ENCODE measurements at regions not wholly inside any gene's neighbourhood (a gene's known extent, or its start where the extent isn't known, plus 50 kb on each side); places are given as distances from the start of the nearest gene placed in this dataset.
A peak's percentile ranks its signal among the peaks of the same experiment; 100 is the strongest.
"Not testable (repeated sequence)": the region's sequence is repeated elsewhere in the genome, so short reads cannot be mapped to it uniquely, and the experiment has no call there.

GRCh38 chr1:120941066-120941465 lies 51.5 kb downstream of the PPIAL4A start:
- peak in 1 of 2 donors; percentile 12 for DNase-seq
- H3K27ac Mint-ChIP-seq, result peak overlapping the region; percentile 72
- not testable (repeated sequence) for H3K9me3 Mint-ChIP-seq; H3K36me3 Mint-ChIP-seq (ENCODE audit: insufficient read depth in 2 of 2); ATAC-seq (replicated peaks in 1 of 2); H3K27me3 Mint-ChIP-seq (ENCODE audit: low read depth)
- H3K4me3 Mint-ChIP-seq, result peak overlapping the region; percentile 87 to 95
- H3K4me1 Mint-ChIP-seq (ENCODE audit: low read depth), result peaks cover 26% of the 10 kb centered on the region

GRCh38 chr1:120941836-120942217 lies 52.3 kb downstream of the PPIAL4A start:
- Mint-ChIP-seq H3K27ac (peak overlapping the region; percentile 99), H3K4me3 (peak overlapping the region; percentile 89 to 95), H3K4me1 (ENCODE audit: low read depth) (peaks cover 26% of the 10 kb centered on the region)
- not testable (repeated sequence) for H3K9me3 Mint-ChIP-seq; H3K27me3 Mint-ChIP-seq (ENCODE audit: low read depth); H3K36me3 Mint-ChIP-seq (ENCODE audit: insufficient read depth in 2 of 2); DNase-seq
- peak in 1 of 2 donors; percentile 16 for ATAC-seq (replicated peaks in 1 of 2)

GRCh38 chr1:120942218-120942944 lies 52.8 kb downstream of the PPIAL4A start:
- not testable (repeated sequence) for H3K27me3 Mint-ChIP-seq (ENCODE audit: low read depth); H3K36me3 Mint-ChIP-seq (ENCODE audit: insufficient read depth in 2 of 2); H3K9me3 Mint-ChIP-seq
- peak overlapping the region; percentile 99 for H3K27ac Mint-ChIP-seq
- DNase-seq (peak; percentile 81 to 85), ATAC-seq (replicated peaks in 1 of 2) (peak; percentile 76 to 78)
- peaks cover 26% of the 10 kb centered on the region for H3K4me1 Mint-ChIP-seq (ENCODE audit: low read depth)
- H3K4me3 Mint-ChIP-seq, result peak overlapping the region; percentile 89 to 95

GRCh38 chr1:120942945-120943319 lies 53.4 kb downstream of the PPIAL4A start:
- H3K27me3 Mint-ChIP-seq (ENCODE audit: low read depth); H3K36me3 Mint-ChIP-seq (ENCODE audit: insufficient read depth in 2 of 2); H3K9me3 Mint-ChIP-seq; H3K4me3 Mint-ChIP-seq; DNase-seq: not testable (repeated sequence)
- ATAC-seq (replicated peaks in 1 of 2), result peak; percentile 45 to 46
- Mint-ChIP-seq H3K27ac (peak overlapping the region; percentile 99), H3K4me1 (ENCODE audit: low read depth) (peaks cover 26% of the 10 kb centered on the region)

GRCh38 chr1:120944691-120945090 lies 55.1 kb downstream of the PPIAL4A start:
- H3K9me3 Mint-ChIP-seq; H3K36me3 Mint-ChIP-seq (ENCODE audit: insufficient read depth in 2 of 2); ATAC-seq (replicated peaks in 1 of 2); H3K27me3 Mint-ChIP-seq (ENCODE audit: low read depth); DNase-seq; H3K4me3 Mint-ChIP-seq; H3K27ac Mint-ChIP-seq: not testable (repeated sequence)
- H3K4me1 Mint-ChIP-seq (ENCODE audit: low read depth), result peaks cover 20% of the 10 kb centered on the region

- H3K4me3 Mint-ChIP-seq; DNase-seq; ATAC-seq (replicated peaks in 1 of 2); H3K27me3 Mint-ChIP-seq (ENCODE audit: low read depth); H3K36me3 Mint-ChIP-seq (ENCODE audit: insufficient read depth in 2 of 2); H3K27ac Mint-ChIP-seq; H3K9me3 Mint-ChIP-seq: not testable (repeated sequence)
- peaks cover 19% of the 10 kb centered on the region for H3K4me1 Mint-ChIP-seq (ENCODE audit: low read depth)
These were observed 55.6 kb downstream of the PPIAL4A start for GRCh38 chr1:120945122-120945521.

- not testable (repeated sequence) for DNase-seq; ATAC-seq (replicated peaks in 1 of 2); H3K9me3 Mint-ChIP-seq; H3K27me3 Mint-ChIP-seq (ENCODE audit: low read depth); H3K4me3 Mint-ChIP-seq; H3K36me3 Mint-ChIP-seq (ENCODE audit: insufficient read depth in 2 of 2); H3K27ac Mint-ChIP-seq; H3K4me1 Mint-ChIP-seq (ENCODE audit: low read depth)
These were observed 57.5 kb downstream of the PPIAL4A start for GRCh38 chr1:120947114-120947513.

- not testable (repeated sequence) for H3K4me1 Mint-ChIP-seq (ENCODE audit: low read depth); H3K27ac Mint-ChIP-seq; H3K36me3 Mint-ChIP-seq (ENCODE audit: insufficient read depth in 2 of 2); H3K4me3 Mint-ChIP-seq; H3K9me3 Mint-ChIP-seq; DNase-seq; ATAC-seq (replicated peaks in 1 of 2); H3K27me3 Mint-ChIP-seq (ENCODE audit: low read depth)
These were observed 60.2 kb downstream of the PPIAL4A start for GRCh38 chr1:120949724-120950123.

- not testable (repeated sequence) for H3K9me3 Mint-ChIP-seq; H3K27me3 Mint-ChIP-seq (ENCODE audit: low read depth); H3K36me3 Mint-ChIP-seq (ENCODE audit: insufficient read depth in 2 of 2); H3K4me1 Mint-ChIP-seq (ENCODE audit: low read depth); H3K27ac Mint-ChIP-seq; H3K4me3 Mint-ChIP-seq; ATAC-seq (replicated peaks in 1 of 2); DNase-seq
These were observed 61.1 kb downstream of the PPIAL4A start for GRCh38 chr1:120950633-120951032.

GRCh38 chr1:120951100-120951499 lies 61.5 kb downstream of the PPIAL4A start:
- H3K4me1 Mint-ChIP-seq (ENCODE audit: low read depth); H3K4me3 Mint-ChIP-seq: not testable (repeated sequence)

GRCh38 chr1:120952207-120952870 lies 62.8 kb downstream of the PPIAL4A start:
- DNase-seq; H3K4me3 Mint-ChIP-seq; H3K27ac Mint-ChIP-seq; H3K27me3 Mint-ChIP-seq (ENCODE audit: low read depth); H3K36me3 Mint-ChIP-seq (ENCODE audit: insufficient read depth in 2 of 2); ATAC-seq (replicated peaks in 1 of 2); H3K4me1 Mint-ChIP-seq (ENCODE audit: low read depth); H3K9me3 Mint-ChIP-seq: not testable (repeated sequence)

More at GRCh38 chr1:120951100-120951499, 61.5 kb downstream of the PPIAL4A start:
- H3K27ac Mint-ChIP-seq; DNase-seq; H3K27me3 Mint-ChIP-seq (ENCODE audit: low read depth); H3K9me3 Mint-ChIP-seq; H3K36me3 Mint-ChIP-seq (ENCODE audit: insufficient read depth in 2 of 2); ATAC-seq (replicated peaks in 1 of 2): not testable (repeated sequence)

GRCh38 chr1:120952871-120953265 lies 63.3 kb downstream of the PPIAL4A start:
- H3K27me3 Mint-ChIP-seq (ENCODE audit: low read depth); H3K9me3 Mint-ChIP-seq; ATAC-seq (replicated peaks in 1 of 2); DNase-seq; H3K36me3 Mint-ChIP-seq (ENCODE audit: insufficient read depth in 2 of 2); H3K4me1 Mint-ChIP-seq (ENCODE audit: low read depth); H3K27ac Mint-ChIP-seq; H3K4me3 Mint-ChIP-seq: not testable (repeated sequence)

- Mint-ChIP-seq H3K4me3 (no peak overlapping the region), H3K9me3 (peaks cover 2 to 3% of the 10 kb centered on the region in 2 donors), H3K36me3 (ENCODE audit: insufficient read depth in 2 of 2) (peaks cover 3% of the 10 kb centered on the region in 2 donors), H3K27me3 (ENCODE audit: low read depth) (no peaks in the 10 kb centered on the region), H3K27ac (no peak overlapping the region), H3K4me1 (ENCODE audit: low read depth) (no peaks in the 10 kb centered on the region)
- DNase-seq, result no peak
- no peak for ATAC-seq (replicated peaks in 1 of 2)
These were observed 65.2 kb downstream of the PPIAL4A start for GRCh38 chr1:120954736-120955135.

GRCh38 chr1:120955961-120956360 lies 66.4 kb downstream of the PPIAL4A start:
- ATAC-seq (replicated peaks in 1 of 2); H3K4me1 Mint-ChIP-seq (ENCODE audit: low read depth); DNase-seq; H3K4me3 Mint-ChIP-seq; H3K36me3 Mint-ChIP-seq (ENCODE audit: insufficient read depth in 2 of 2); H3K9me3 Mint-ChIP-seq; H3K27me3 Mint-ChIP-seq (ENCODE audit: low read depth); H3K27ac Mint-ChIP-seq: not testable (repeated sequence)
